ENCODE measurements at regions not wholly inside any gene's neighbourhood (a gene's known extent, or its start where the extent isn't known, plus 50 kb on each side); places are given as distances from the start of the nearest gene placed in this dataset.

DNA sequence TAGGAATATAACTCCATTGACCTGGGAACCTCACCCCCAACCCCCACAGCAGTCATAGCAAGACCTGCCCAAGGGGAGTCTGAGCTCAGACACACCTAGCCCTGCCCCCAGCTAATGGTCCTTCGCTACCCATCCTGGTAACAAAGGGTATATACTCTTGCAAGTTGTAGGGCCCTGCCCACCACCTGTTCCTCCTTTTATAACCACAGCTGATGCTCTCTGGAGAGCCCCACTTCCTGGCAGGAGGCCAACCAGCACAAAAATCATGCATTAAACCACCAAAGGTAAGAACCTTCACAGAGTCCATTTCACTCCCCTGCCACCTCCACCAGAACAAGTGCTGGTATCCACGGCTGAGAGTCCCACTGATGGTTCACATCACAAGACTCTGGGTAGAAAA lies 1195.3 kb upstream of the SEMA6A start:
- Histone ChIP-seq H2AFZ (ENCODE audit: low read depth, low read length) (no peak overlapping the region), H3K4me1 (ENCODE audit: control insufficient read depth, extremely low read depth, insufficient read depth, low read length) (no peaks in the 10 kb centered on the region), H3K4me2 (ENCODE audit: insufficient read depth, low read length) (no peak overlapping the region), H3K9me3 (replicated peaks; ENCODE audit: control insufficient read depth, insufficient read depth, low read length) (no peaks in the 10 kb centered on the region), H3K27ac (ENCODE audit: insufficient read depth, low read depth, low read length) (no peak overlapping the region), H3K27me3 (ENCODE audit: control insufficient read depth in 2 of 2, insufficient read depth in 2 of 2, low read length in 2 of 2) (no peaks in the 10 kb centered on the region), H3K79me2 (ENCODE audit: control insufficient read depth, insufficient read depth, low read length) (no peaks in the 10 kb centered on the region), H3K9me1 (replicated peaks; ENCODE audit: control insufficient read depth, extremely low read depth, insufficient read depth, low read length) (no peaks in the 10 kb centered on the region), H3K9ac (replicated peaks; ENCODE audit: extremely low read depth, insufficient read depth, low read length) (no peak overlapping the region), H3K36me3 (ENCODE audit: control insufficient read depth in 2 of 2, extremely low read depth in 1 of 2, insufficient read depth in 2 of 2, low read length in 2 of 2) (no peaks in the 10 kb centered on the region), H4K20me1 (replicated peaks; ENCODE audit: control insufficient read depth, extremely low read depth, insufficient read depth, low read length) (no peaks in the 10 kb centered on the region), H3K4me3 (replicated peaks in 1 of 3; ENCODE audit: insufficient read depth in 1 of 3, low read depth in 1 of 3, low read length in 3 of 3) (no peak overlapping the region)
- FAIRE-seq (no peak), DNase-seq (ENCODE audit: low read depth, low spot score) (no peak)
- no TSS peak for BruUV-seq (replicated peaks)
- no peak for TF ChIP-seq FOS (IDR thresholded peaks at IDR 0.05; ENCODE audit: borderline replicate concordance, insufficient read depth, low read length)
- TF ChIP-seq POLR2AphosphoS5 (IDR thresholded peaks at IDR 0.05; ENCODE audit: insufficient read depth, low read depth, low read length): no peak
- TF ChIP-seq GATA2 (IDR thresholded peaks at IDR 0.05; ENCODE audit: insufficient read depth, insufficient read length, low read depth, low read length): no peak
- no peak for TF ChIP-seq POLR2A (IDR thresholded peaks at IDR 0.05; ENCODE audit: low read depth, low read length)
- ChIA-PET POLR2A (no interaction called here), CTCF (no interaction called here)
- dilution Hi-C loops (cut with MboI; ENCODE audit: extremely low pct_ligation_motif_present, low sequenced_read_pairs) (no loop called here), intact Hi-C loops (cut with micrococcal nuclease) (no loop called here)

DNA sequence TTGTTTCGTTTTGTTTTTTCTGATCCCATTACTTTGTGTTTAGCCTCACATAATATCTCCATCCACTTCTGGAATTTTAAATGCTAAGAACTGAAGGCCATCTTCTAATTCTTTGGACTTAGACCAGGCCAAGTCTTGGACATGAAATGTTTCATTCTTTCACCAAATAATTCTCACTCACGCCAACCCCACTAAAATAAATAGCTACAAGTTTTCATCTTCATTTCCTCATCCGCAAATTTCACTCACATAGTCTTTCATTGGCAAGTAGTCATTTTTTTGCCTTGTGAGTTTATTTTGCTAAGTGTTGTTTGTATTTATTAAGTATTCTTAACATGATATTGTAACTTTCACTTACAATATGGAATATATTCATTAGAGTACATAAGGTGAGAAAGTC lies 1188.6 kb upstream of the SEMA6A start:
- H3K4me2 ChIP-seq (ENCODE audit: insufficient read depth, low read length): no peak overlapping the region
- no TSS peak for BruUV-seq (replicated peaks)
- H3K4me3 ChIP-seq (replicated peaks in 1 of 3; ENCODE audit: insufficient read depth in 1 of 3, low read depth in 1 of 3, low read length in 3 of 3): no peak overlapping the region
- H3K9me1 ChIP-seq (replicated peaks; ENCODE audit: control insufficient read depth, extremely low read depth, insufficient read depth, low read length): no peaks in the 10 kb centered on the region
- no peaks in the 10 kb centered on the region for H3K4me1 ChIP-seq (ENCODE audit: control insufficient read depth, extremely low read depth, insufficient read depth, low read length)
- H3K9ac ChIP-seq (replicated peaks; ENCODE audit: extremely low read depth, insufficient read depth, low read length): no peak overlapping the region
- intact Hi-C loops (cut with micrococcal nuclease): no loop called here
- no peaks in the 10 kb centered on the region for H3K27me3 ChIP-seq (ENCODE audit: control insufficient read depth in 2 of 2, insufficient read depth in 2 of 2, low read length in 2 of 2)
- DNase-seq (ENCODE audit: low read depth, low spot score) (no peak), FAIRE-seq (no peak)
- dilution Hi-C loops (cut with MboI; ENCODE audit: extremely low pct_ligation_motif_present, low sequenced_read_pairs): no loop called here
- CTCF ChIA-PET: no interaction called here
- no peaks in the 10 kb centered on the region for H3K9me3 ChIP-seq (replicated peaks; ENCODE audit: control insufficient read depth, insufficient read depth, low read length)
- TF ChIP-seq JUN (IDR thresholded peaks at IDR 0.05; ENCODE audit: borderline replicate concordance, insufficient read depth, insufficient read length, low read depth): no peak
- TF ChIP-seq MYC (IDR thresholded peaks at IDR 0.05; ENCODE audit: low read depth, low read length): no peak
- no peak overlapping the region for H2AFZ ChIP-seq (ENCODE audit: low read depth, low read length)
- POLR2A ChIA-PET: no interaction called here
- H3K79me2 ChIP-seq (ENCODE audit: control insufficient read depth, insufficient read depth, low read length): no peaks in the 10 kb centered on the region
- H3K36me3 ChIP-seq (ENCODE audit: control insufficient read depth in 2 of 2, extremely low read depth in 1 of 2, insufficient read depth in 2 of 2, low read length in 2 of 2): no peaks in the 10 kb centered on the region
- no peak overlapping the region for H3K27ac ChIP-seq (ENCODE audit: insufficient read depth, low read depth, low read length)
- H4K20me1 ChIP-seq (replicated peaks; ENCODE audit: control insufficient read depth, extremely low read depth, insufficient read depth, low read length): no peaks in the 10 kb centered on the region
